ENCODE measurements at regions not wholly inside any gene's neighbourhood (a gene's known extent, or its start where the extent isn't known, plus 50 kb on each side); places are given as distances from the start of the nearest gene placed in this dataset.

- TF ChIP-seq EZH2 (optimal IDR thresholded peaks at IDR 0.05; ENCODE audit: low read depth, low read length), result no peak
- TF ChIP-seq, protein P1, sequence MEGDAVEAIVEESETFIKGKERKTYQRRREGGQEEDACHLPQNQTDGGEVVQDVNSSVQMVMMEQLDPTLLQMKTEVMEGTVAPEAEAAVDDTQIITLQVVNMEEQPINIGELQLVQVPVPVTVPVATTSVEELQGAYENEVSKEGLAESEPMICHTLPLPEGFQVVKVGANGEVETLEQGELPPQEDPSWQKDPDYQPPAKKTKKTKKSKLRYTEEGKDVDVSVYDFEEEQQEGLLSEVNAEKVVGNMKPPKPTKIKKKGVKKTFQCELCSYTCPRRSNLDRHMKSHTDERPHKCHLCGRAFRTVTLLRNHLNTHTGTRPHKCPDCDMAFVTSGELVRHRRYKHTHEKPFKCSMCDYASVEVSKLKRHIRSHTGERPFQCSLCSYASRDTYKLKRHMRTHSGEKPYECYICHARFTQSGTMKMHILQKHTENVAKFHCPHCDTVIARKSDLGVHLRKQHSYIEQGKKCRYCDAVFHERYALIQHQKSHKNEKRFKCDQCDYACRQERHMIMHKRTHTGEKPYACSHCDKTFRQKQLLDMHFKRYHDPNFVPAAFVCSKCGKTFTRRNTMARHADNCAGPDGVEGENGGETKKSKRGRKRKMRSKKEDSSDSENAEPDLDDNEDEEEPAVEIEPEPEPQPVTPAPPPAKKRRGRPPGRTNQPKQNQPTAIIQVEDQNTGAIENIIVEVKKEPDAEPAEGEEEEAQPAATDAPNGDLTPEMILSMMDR (IDR thresholded peaks at IDR 0.05; ENCODE audit: low read length), result no peak
Observed at GRCh38 chr1:73948055-73948454, 249.9 kb downstream of the LRRIQ3 start.
